B cell (primary cell): ENCODE measurements at regions not wholly inside any gene's neighbourhood (a gene's known extent, or its start where the extent isn't known, plus 50 kb on each side); places are given as distances from the start of the nearest gene placed in this dataset.

ENCODE experiments used
- ATAC-seq: fragments of 200-7000 bp; cut with Tn5 transposase; one replicate; pipeline ENCODE4 v1.10.0; 2021; ENCODE audit warnings: low read depth, mild to moderate bottlenecking, moderate number of reproducible peaks, moderate library complexity
- CTCF ChIA-PET: fragments of 350-600 bp; sonication (Branson Sonifier 250); formaldehyde crosslinking; loops from one replicate; lab custom pipeline; 2021; ENCODE audit warnings: antibody characterized with exemption, inconsistent platforms; lab: Charles Lee
- POLR2A ChIA-PET: fragments of 350-600 bp; sonication (Branson Sonifier 250); formaldehyde crosslinking; loops from one replicate; lab custom pipeline; 2021; ENCODE audit warnings: antibody characterized with exemption; lab: Charles Lee
- DNase-seq: peaks from one replicate; pipeline ENCODE4 v3.0.0; 2013
- H2AFZ ChIP-seq: 2 replicates; pipeline ENCODE4 v1.6.1; 2012; ENCODE audit warnings: mild to moderate bottlenecking, low read depth, low read length; ENCODE audit not compliant: insufficient read depth, poor library complexity, severe bottlenecking
- H3K27ac ChIP-seq, 2 donors: 1 replicate in 1 of 2; 2 replicates in 1 of 2; pipeline ENCODE4 v1.5.1; 2012 to 2013; ENCODE audit warnings: low read length in 2 of 2, mild to moderate bottlenecking in 2 of 2, moderate library complexity in 1 of 2
- H3K27me3 ChIP-seq, 4 experiments: fragments of 200-600 bp in 1 of 4; sonication (generic) in 1 of 4; replicated peaks in 1 of 4; 1 replicate in 2 of 4; 2 replicates in 2 of 4; pipeline versions ENCODE4 v1.6.1 to v1.7.0; 2013 to 2016; ENCODE audit warnings: low read length in 3 of 4, mild to moderate bottlenecking in 2 of 4, mixed read lengths in 1 of 4, moderate library complexity in 1 of 4; ENCODE audit not compliant: insufficient read depth in 4 of 4, control insufficient read depth in 3 of 4; ENCODE audit errors: control extremely low read depth in 1 of 4
- H3K36me3 ChIP-seq, 2 experiments: replicated peaks in 1 of 2; 1 replicate in 1 of 2; 2 replicates in 1 of 2; pipeline versions ENCODE4 v1.6.1 to v1.7.1; 2013; ENCODE audit warnings: low read length in 1 of 2; ENCODE audit not compliant: insufficient read depth in 2 of 2, control insufficient read depth in 1 of 2; ENCODE audit errors: control extremely low read depth in 1 of 2, extremely low read depth in 1 of 2
- H3K4me1 ChIP-seq, 2 donors: fragments of 200-600 bp in 1 of 2; sonication (generic) in 1 of 2; 1 replicate in 1 of 2; 2 replicates in 1 of 2; pipeline versions ENCODE4 v1.5.1 to v1.6.1; 2013 to 2017; ENCODE audit warnings: low read length in 2 of 2; ENCODE audit not compliant: control insufficient read depth in 2 of 2, insufficient read depth in 2 of 2
- H3K4me2 ChIP-seq: replicated peaks from 2 replicates; pipeline ENCODE3; 2012; ENCODE audit warnings: mild to moderate bottlenecking, low read depth, low read length; ENCODE audit not compliant: poor library complexity, severe bottlenecking
- H3K4me3 ChIP-seq, 5 experiments: fragments of 200-600 bp in 1 of 5; sonication (generic) in 1 of 5; 1 replicate in 3 of 5; 2 replicates in 2 of 5; pipeline versions ENCODE4 v1.5.1 to v1.7.0; 2011 to 2016; ENCODE audit warnings: low read length in 4 of 5, mild to moderate bottlenecking in 4 of 5, low read depth in 2 of 5, control low read depth in 1 of 5, moderate library complexity in 1 of 5; ENCODE audit not compliant: insufficient read depth in 1 of 5; ENCODE audit errors: control extremely low read depth in 1 of 5, extremely low read depth in 1 of 5
- H3K79me2 ChIP-seq: fragments of 200-600 bp; sonication (generic); one replicate; pipeline ENCODE4 v1.6.0; 2016; ENCODE audit warnings: low read length; ENCODE audit not compliant: control insufficient read depth, insufficient read depth
- H3K9ac ChIP-seq: fragments of 200-600 bp; sonication (generic); 2 replicates; pipeline ENCODE4 v1.6.1; 2017; ENCODE audit warnings: mild to moderate bottlenecking, low read length, moderate library complexity
- H3K9me3 ChIP-seq, 3 donors: one replicate each; pipeline versions ENCODE4 v1.6.1 to v1.7.1; 2013; ENCODE audit warnings: low read length in 2 of 3; ENCODE audit not compliant: control insufficient read depth in 2 of 3, insufficient read depth in 1 of 3; ENCODE audit errors: control extremely low read depth in 1 of 3
- H4K20me1 ChIP-seq: 2 replicates; pipeline ENCODE4 v1.6.0; 2012; ENCODE audit warnings: mild to moderate bottlenecking, low read length; ENCODE audit not compliant: insufficient read depth, control insufficient read depth, poor library complexity, severe bottlenecking
- H3K27ac Mint-ChIP-seq: one replicate; pipeline ENCODE4 v1.8.0; 2021; ENCODE audit warnings: mixed read lengths
- H3K27me3 Mint-ChIP-seq: one replicate; pipeline ENCODE4 v1.8.0; 2021; ENCODE audit warnings: mixed read lengths
- H3K4me1 Mint-ChIP-seq: one replicate; pipeline ENCODE4 v1.8.0; 2021; ENCODE audit warnings: mixed read lengths
- H3K4me3 Mint-ChIP-seq: one replicate; pipeline ENCODE4 v1.8.0; 2021; ENCODE audit warnings: mixed read lengths
- H3K9me3 Mint-ChIP-seq: one replicate; pipeline ENCODE4 v1.8.0; 2022; ENCODE audit warnings: mixed read lengths; ENCODE audit not compliant: insufficient read depth
- EZH2 ChIP-seq: IDR thresholded peaks from 2 replicates; pipeline ENCODE4 v1.6.1; 2012; ENCODE audit warnings: borderline replicate concordance, low read depth, mild to moderate bottlenecking, moderate library complexity, low read length; ENCODE audit not compliant: insufficient read depth, poor library complexity, severe bottlenecking
- WGBS: methylation state at CpG from one replicate; pipeline ENCODE4 v1.1.5; 2013; ENCODE audit warnings: missing lambda C conversion rate; ENCODE audit not compliant: insufficient coverage; 5-methylcytosine and 5-hydroxymethylcytosine counted together
- intact Hi-C: fragments of 100-400 bp; cut with micrococcal nuclease; formaldehyde crosslinking; loops from one replicate; pipeline ENCODE4 v1.10.0; 2022
- TF ChIP-seq, protein P1 (sequence below): fragments of 200-600 bp; IDR thresholded peaks from one replicate; pipeline ENCODE4 v1.8.0; 2022; ENCODE audit warnings: antibody characterized with exemption, mild to moderate bottlenecking

DNA sequence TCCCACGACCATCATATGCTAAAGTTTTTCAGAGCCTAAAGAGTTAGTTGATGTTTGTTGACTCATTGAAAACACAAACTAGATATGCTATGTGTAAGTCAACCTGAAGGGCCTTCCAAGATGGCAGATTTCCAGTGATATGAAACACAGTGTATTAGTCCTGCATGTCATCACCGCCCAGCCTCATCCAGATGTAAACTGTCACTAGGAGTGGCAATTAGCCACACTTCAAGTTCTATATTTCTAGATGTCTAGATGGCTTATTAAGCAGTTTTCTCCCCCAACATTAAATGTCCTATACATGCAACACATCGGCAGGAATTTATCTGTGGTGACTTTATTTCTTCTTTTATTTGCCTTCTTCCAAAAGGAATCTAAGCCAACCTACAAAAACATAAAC lies 444.1 kb upstream of the SMIM21 start:
- no CpG with 5 or more reads among the region's 3 CpGs for WGBS
- Histone ChIP-seq H3K4me1 (no peaks in the 10 kb centered on the region), H3K4me2 (no peak overlapping the region), H3K9ac (no peak overlapping the region), H3K27me3 (no peaks in the 10 kb centered on the region), H3K4me3 (no peak overlapping the region), H3K79me2 (no peaks in the 10 kb centered on the region), H2AFZ (no peak overlapping the region), H3K27ac (no peak overlapping the region), H3K36me3 (no peaks in the 10 kb centered on the region), H3K9me3 (peaks cover 0 to 3% (median 0%) of the 10 kb centered on the region in 3 donors), H4K20me1 (no peaks in the 10 kb centered on the region)
- TF ChIP-seq, protein P1, sequence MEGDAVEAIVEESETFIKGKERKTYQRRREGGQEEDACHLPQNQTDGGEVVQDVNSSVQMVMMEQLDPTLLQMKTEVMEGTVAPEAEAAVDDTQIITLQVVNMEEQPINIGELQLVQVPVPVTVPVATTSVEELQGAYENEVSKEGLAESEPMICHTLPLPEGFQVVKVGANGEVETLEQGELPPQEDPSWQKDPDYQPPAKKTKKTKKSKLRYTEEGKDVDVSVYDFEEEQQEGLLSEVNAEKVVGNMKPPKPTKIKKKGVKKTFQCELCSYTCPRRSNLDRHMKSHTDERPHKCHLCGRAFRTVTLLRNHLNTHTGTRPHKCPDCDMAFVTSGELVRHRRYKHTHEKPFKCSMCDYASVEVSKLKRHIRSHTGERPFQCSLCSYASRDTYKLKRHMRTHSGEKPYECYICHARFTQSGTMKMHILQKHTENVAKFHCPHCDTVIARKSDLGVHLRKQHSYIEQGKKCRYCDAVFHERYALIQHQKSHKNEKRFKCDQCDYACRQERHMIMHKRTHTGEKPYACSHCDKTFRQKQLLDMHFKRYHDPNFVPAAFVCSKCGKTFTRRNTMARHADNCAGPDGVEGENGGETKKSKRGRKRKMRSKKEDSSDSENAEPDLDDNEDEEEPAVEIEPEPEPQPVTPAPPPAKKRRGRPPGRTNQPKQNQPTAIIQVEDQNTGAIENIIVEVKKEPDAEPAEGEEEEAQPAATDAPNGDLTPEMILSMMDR, result no peak
- no peak for TF ChIP-seq EZH2
- H3K9me3 Mint-ChIP-seq, result no peaks in the 10 kb centered on the region
- CTCF ChIA-PET, result no interaction called here
- no peak overlapping the region for H3K4me3 Mint-ChIP-seq
- no peaks in the 10 kb centered on the region for H3K4me1 Mint-ChIP-seq
- intact Hi-C loops, result no loop called here
- H3K27ac Mint-ChIP-seq, result no peak overlapping the region
- ATAC-seq, result no peak
- POLR2A ChIA-PET, result no interaction called here
- H3K27me3 Mint-ChIP-seq, result no peaks in the 10 kb centered on the region
- no peak for DNase-seq

DNA sequence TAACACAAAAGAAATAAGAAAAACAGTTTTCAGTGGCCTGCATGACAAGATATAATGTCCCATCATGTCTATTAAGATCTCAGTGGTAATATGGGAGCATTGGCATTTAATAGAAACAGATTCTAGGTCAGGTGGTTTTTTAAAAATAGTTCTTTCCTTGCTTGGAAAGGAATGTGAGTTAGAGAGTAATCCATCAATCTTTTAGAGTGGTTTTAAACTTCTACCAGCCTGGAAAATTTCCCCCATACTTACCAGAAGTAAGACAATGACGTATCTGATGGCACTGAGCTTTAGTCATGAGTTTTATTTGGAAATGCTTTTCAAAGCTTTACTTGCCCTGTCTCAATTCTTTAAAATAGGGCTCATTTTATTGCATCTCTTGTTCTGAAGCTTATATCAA lies 441.7 kb upstream of the SMIM21 start:
- H3K4me3 ChIP-seq, result no peak overlapping the region
- TF ChIP-seq, protein P1, result no peak
- TF ChIP-seq EZH2, result no peak
- H3K79me2 ChIP-seq, result no peaks in the 10 kb centered on the region
- H3K4me1 ChIP-seq, result no peaks in the 10 kb centered on the region
- H3K4me2 ChIP-seq, result no peak overlapping the region
- Mint-ChIP-seq H3K4me3 (no peak overlapping the region), H3K27ac (no peak overlapping the region), H3K9me3 (no peaks in the 10 kb centered on the region), H3K4me1 (no peaks in the 10 kb centered on the region), H3K27me3 (no peaks in the 10 kb centered on the region)
- H3K9ac ChIP-seq, result no peak overlapping the region
- intact Hi-C loops, result no loop called here
- H3K9me3 ChIP-seq, result peaks cover 0 to 5% (median 0%) of the 10 kb centered on the region in 3 donors
- H3K27me3 ChIP-seq, result no peaks in the 10 kb centered on the region
- no peak overlapping the region for H2AFZ ChIP-seq
- ChIA-PET CTCF (no interaction called here), POLR2A (no interaction called here)
- no CpG with 5 or more reads among the region's 1 CpG for WGBS
- H4K20me1 ChIP-seq, result no peaks in the 10 kb centered on the region
- H3K36me3 ChIP-seq, result no peaks in the 10 kb centered on the region
- no peak for ATAC-seq
- no peak overlapping the region for H3K27ac ChIP-seq
- no peak for DNase-seq
